CD4-positive, alpha-beta memory T cell (primary cell): ENCODE measurements at regions not wholly inside any gene's neighbourhood (a gene's known extent, or its start where the extent isn't known, plus 50 kb on each side); places are given as distances from the start of the nearest gene placed in this dataset.

Experiments used
- CTCF ChIA-PET: fragments of 350-600 bp; sonication (Branson Sonifier 250); formaldehyde crosslinking; loops from one replicate; lab custom pipeline; 2021; ENCODE audit warnings: inconsistent platforms; ENCODE audit not compliant: partially characterized antibody; lab: Charles Lee
- POLR2A ChIA-PET: fragments of 350-600 bp; sonication (Branson Sonifier 250); formaldehyde crosslinking; loops from one replicate; lab custom pipeline; 2021; ENCODE audit not compliant: partially characterized antibody; lab: Charles Lee
- DNase-seq, 5 donors: peaks; one replicate each; pipeline versions ENCODE4 v3.0.0 to v3.0.0-alpha.2; 2020 to 2022; ENCODE audit warnings: mixed read lengths in 1 of 5
- H3K27ac ChIP-seq: one replicate; pipeline ENCODE4 v1.7.0; 2013; ENCODE audit warnings: low read depth, low read length
- H3K27me3 ChIP-seq: 2 replicates; pipeline ENCODE4 v1.7.0; 2013; ENCODE audit warnings: mild to moderate bottlenecking, low read length, moderate library complexity; ENCODE audit not compliant: insufficient read depth
- H3K36me3 ChIP-seq: 2 replicates; pipeline ENCODE4 v1.7.0; 2013; ENCODE audit warnings: mild to moderate bottlenecking, low read length, moderate library complexity; ENCODE audit not compliant: insufficient read depth
- H3K4me1 ChIP-seq: 2 replicates; pipeline ENCODE4 v1.7.0; 2013; ENCODE audit warnings: mild to moderate bottlenecking, low read length, moderate library complexity; ENCODE audit not compliant: insufficient read depth
- H3K4me3 ChIP-seq, 2 donors: one replicate each; pipeline ENCODE4 v1.7.0; 2013; ENCODE audit warnings: low read length in 2 of 2, mild to moderate bottlenecking in 1 of 2
- H3K9me3 ChIP-seq, 2 donors: one replicate each; pipeline ENCODE4 v1.7.0; 2013; ENCODE audit warnings: low read length in 2 of 2, control low read depth in 1 of 2; ENCODE audit not compliant: control insufficient read depth in 1 of 2
- H3K27ac Mint-ChIP-seq, 7 donors: one replicate each; pipeline ENCODE4 v1.8.0; 2020 to 2021; ENCODE audit warnings: mixed read lengths in 7 of 7, mild to moderate bottlenecking in 6 of 7, inconsistent platforms in 3 of 7, moderate library complexity in 3 of 7
- H3K27me3 Mint-ChIP-seq, 2 donors: one replicate each; pipeline ENCODE4 v1.8.0; 2020 to 2021; ENCODE audit warnings: mixed read lengths in 2 of 2
- H3K36me3 Mint-ChIP-seq, 2 donors: one replicate each; pipeline ENCODE4 v1.8.0; 2020 to 2021; ENCODE audit warnings: mixed read lengths in 2 of 2, inconsistent platforms in 1 of 2, mild to moderate bottlenecking in 1 of 2
- H3K4me1 Mint-ChIP-seq, 4 donors: one replicate each; pipeline ENCODE4 v1.8.0; 2020 to 2021; ENCODE audit warnings: mixed read lengths in 4 of 4, mild to moderate bottlenecking in 1 of 4
- H3K4me3 Mint-ChIP-seq, 8 donors: one replicate each; pipeline ENCODE4 v1.8.0; 2020 to 2021; ENCODE audit warnings: mixed read lengths in 8 of 8, mild to moderate bottlenecking in 7 of 8, moderate library complexity in 6 of 8, inconsistent platforms in 3 of 8
- H3K9me3 Mint-ChIP-seq, 8 donors: one replicate each; pipeline ENCODE4 v1.8.0; 2020 to 2021; ENCODE audit warnings: mixed read lengths in 8 of 8, mild to moderate bottlenecking in 5 of 8, inconsistent platforms in 3 of 8, moderate library complexity in 1 of 8
- intact Hi-C: fragments of 100-400 bp; cut with micrococcal nuclease; formaldehyde crosslinking; loops from one replicate; pipeline ENCODE4 v1.15.1; 2023

DNA sequence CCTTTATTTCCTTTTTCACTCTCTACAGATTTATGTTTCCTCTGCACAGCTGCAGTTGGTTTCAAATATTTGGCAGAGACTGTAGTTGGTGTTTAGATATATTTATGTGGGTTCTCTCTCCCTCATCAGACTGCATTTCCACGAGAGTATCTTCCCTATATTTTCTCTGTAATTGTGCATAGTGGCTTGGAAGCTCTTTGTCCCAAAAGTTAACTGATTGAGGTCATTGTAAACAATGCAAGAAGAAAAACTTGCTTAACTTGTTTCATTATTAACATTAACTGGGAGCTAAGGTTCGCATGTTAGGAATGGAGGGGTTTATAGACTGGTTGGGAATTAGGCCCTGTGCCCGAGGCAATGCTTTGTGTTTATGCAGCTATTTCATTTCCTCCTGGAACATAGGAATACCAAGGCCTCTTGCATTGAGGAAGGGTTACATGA, 216.9 kb upstream of the HMGA2 start:
- Mint-ChIP-seq H3K9me3 (peaks cover 0 to 3% (median 0%) of the 10 kb centered on the region in 8 donors), H3K36me3 (no peaks in the 10 kb centered on the region), H3K4me1 (peaks cover 0 to 1% (median 0%) of the 10 kb centered on the region in 4 donors), H3K4me3 (no peak overlapping the region), H3K27me3 (peaks cover 0 to 1% of the 10 kb centered on the region in 2 donors), H3K27ac (no peak overlapping the region)
- Histone ChIP-seq H3K27me3 (no peaks in the 10 kb centered on the region), H3K27ac (no peak overlapping the region), H3K9me3 (no peaks in the 10 kb centered on the region), H3K4me3 (no peak overlapping the region), H3K36me3 (no peaks in the 10 kb centered on the region), H3K4me1 (no peaks in the 10 kb centered on the region)
- CTCF ChIA-PET, result no interaction called here
- POLR2A ChIA-PET, result no interaction called here
- intact Hi-C loops, result no loop called here
- no peak for DNase-seq

DNA sequence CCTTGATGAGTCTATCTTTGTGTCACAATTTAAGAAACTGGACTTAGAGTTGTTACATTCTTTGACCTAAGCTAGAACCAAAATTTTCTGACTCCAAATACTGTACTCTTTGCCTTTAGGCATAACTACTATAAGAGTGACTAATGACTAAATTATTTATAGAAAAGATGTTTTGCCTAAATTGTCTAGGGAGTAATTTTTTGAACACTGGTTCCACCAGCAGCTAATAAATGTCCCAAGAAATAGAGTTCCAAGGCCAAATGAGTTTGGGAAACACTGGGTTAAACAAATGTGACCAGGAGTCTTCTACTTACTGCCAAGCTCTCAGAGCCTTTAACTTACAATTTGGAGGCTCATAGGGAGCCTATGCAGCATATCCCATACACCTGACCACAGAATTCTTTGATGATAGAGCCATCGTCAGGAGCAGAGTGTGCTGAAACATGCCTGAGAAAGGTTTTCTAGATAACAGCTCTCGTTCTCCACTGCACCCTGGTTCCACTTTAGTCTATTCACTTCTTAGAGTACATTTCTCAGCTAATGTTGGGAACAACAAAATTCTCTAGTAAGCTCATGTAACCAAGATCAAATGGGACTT, 215.9 kb upstream of the HMGA2 start:
- H3K27ac ChIP-seq, result no peak overlapping the region
- H3K27me3 Mint-ChIP-seq, result peaks cover 0 to 1% of the 10 kb centered on the region in 2 donors
- no peak overlapping the region for H3K4me3 Mint-ChIP-seq
- H3K36me3 ChIP-seq, result no peaks in the 10 kb centered on the region
- POLR2A ChIA-PET, result no interaction called here
- H3K4me1 ChIP-seq, result no peaks in the 10 kb centered on the region
- intact Hi-C loops, result no loop called here
- CTCF ChIA-PET, result interaction anchor here (1.3 kb wide), 1 partner anchor 52 kb away, joined by 3 read pairs; no protein-coding TSS in a partner anchor
- no peaks in the 10 kb centered on the region for H3K4me1 Mint-ChIP-seq
- H3K4me3 ChIP-seq, result no peak overlapping the region
- no peak for DNase-seq
- peaks cover 0 to 4% (median under 1%) of the 10 kb centered on the region in 8 donors for H3K9me3 Mint-ChIP-seq
- no peaks in the 10 kb centered on the region for H3K36me3 Mint-ChIP-seq
- H3K9me3 ChIP-seq, result no peaks in the 10 kb centered on the region
- H3K27ac Mint-ChIP-seq, result no peak overlapping the region
- H3K27me3 ChIP-seq, result no peaks in the 10 kb centered on the region

DNA sequence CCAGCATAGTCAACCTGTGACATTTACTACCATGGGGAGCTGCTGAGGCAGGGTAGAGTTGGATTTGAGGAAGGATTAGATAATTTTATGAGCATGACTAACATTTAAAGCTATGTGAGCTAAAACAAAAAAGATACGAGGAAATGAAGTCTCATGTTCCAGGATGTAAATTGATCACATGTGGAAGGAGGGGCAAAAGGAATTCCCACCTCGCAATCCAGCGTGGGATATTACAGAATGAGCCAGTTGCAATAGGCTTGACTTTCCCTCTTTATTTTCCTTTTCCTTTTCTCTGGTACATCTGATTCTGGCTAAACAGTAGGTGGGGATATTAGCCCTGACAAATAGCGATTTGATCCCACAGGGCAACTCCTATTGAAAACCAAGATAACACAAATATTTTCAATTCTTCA, 214.9 kb upstream of the HMGA2 start:
- Histone ChIP-seq H3K4me1 (no peaks in the 10 kb centered on the region), H3K36me3 (no peaks in the 10 kb centered on the region), H3K9me3 (no peaks in the 10 kb centered on the region), H3K27me3 (no peaks in the 10 kb centered on the region), H3K4me3 (no peak overlapping the region), H3K27ac (no peak overlapping the region)
- no peak overlapping the region for H3K27ac Mint-ChIP-seq
- H3K4me1 Mint-ChIP-seq, result no peaks in the 10 kb centered on the region
- H3K36me3 Mint-ChIP-seq, result no peaks in the 10 kb centered on the region
- H3K27me3 Mint-ChIP-seq, result peaks cover 0 to 4% of the 10 kb centered on the region in 2 donors
- peaks cover 0 to 4% (median under 1%) of the 10 kb centered on the region in 8 donors for H3K9me3 Mint-ChIP-seq
- ChIA-PET POLR2A (no interaction called here), CTCF (no interaction called here)
- DNase-seq, result no peak
- intact Hi-C loops, result no loop called here
- no peak overlapping the region for H3K4me3 Mint-ChIP-seq

DNA sequence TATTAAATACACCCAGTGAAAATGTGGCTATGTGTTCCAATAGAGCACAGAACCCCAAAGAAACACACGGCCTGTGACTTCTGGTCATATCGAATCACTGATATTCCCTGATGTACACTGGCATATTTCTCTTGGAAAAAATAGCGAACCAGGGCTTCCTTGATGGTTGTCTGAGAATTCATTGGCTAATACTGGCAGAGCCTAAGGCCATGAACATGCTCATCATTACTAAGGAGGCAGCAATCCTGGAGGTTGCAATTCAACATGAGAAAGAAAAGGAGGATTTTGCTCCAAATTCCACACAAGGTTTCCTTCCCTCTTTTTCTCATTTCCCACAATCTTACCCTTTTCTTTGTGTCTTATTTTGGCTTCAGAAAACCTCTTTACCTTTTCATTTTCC, 212.9 kb upstream of the HMGA2 start:
- no peaks in the 10 kb centered on the region for H3K4me1 Mint-ChIP-seq
- peaks cover 0 to 4% (median under 1%) of the 10 kb centered on the region in 8 donors for H3K9me3 Mint-ChIP-seq
- H3K27ac Mint-ChIP-seq, result no peak overlapping the region

DNA sequence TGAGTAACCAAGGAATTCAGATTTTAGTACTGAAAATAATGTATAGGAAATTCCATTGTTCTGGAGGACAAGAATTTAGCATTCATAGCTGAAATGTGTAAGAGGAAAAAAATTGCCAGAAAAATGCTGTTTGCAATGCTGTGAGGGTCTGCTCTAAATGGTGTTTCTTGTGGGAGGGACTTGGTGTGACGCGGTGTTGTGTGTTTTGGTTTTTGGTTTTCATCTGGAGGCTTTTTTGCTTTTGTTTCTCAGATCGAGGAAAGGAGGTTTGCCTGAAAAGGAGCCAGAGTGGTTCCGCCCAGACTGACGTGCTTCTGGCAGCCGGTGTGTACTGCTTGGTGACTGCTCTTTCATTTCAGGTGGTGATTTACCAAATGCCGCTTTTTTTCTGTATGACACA, 211.8 kb upstream of the HMGA2 start:
- no peak overlapping the region for H3K27ac Mint-ChIP-seq
- intact Hi-C loops, result no loop called here
- no peaks in the 10 kb centered on the region for H3K36me3 Mint-ChIP-seq
- Histone ChIP-seq H3K36me3 (no peaks in the 10 kb centered on the region), H3K4me1 (no peaks in the 10 kb centered on the region), H3K27ac (no peak overlapping the region), H3K4me3 (no peak overlapping the region), H3K9me3 (no peaks in the 10 kb centered on the region), H3K27me3 (no peaks in the 10 kb centered on the region)
- H3K4me1 Mint-ChIP-seq, result no peaks in the 10 kb centered on the region
- DNase-seq, result no peak
- peak overlapping the region in 1 of 8 donors; percentile 49 for H3K4me3 Mint-ChIP-seq
- H3K27me3 Mint-ChIP-seq, result peaks cover 1 to 4% of the 10 kb centered on the region in 2 donors
- peaks cover 0 to 5% (median under 1%) of the 10 kb centered on the region in 8 donors for H3K9me3 Mint-ChIP-seq
- POLR2A ChIA-PET, result no interaction called here
- CTCF ChIA-PET, result no interaction called here

More for the DNA sequence above, 212.9 kb upstream of the HMGA2 start:
- intact Hi-C loops, result no loop called here
- ChIA-PET POLR2A (no interaction called here), CTCF (no interaction called here)
- Histone ChIP-seq H3K4me3 (no peak overlapping the region), H3K9me3 (no peaks in the 10 kb centered on the region), H3K4me1 (no peaks in the 10 kb centered on the region), H3K36me3 (no peaks in the 10 kb centered on the region), H3K27me3 (no peaks in the 10 kb centered on the region), H3K27ac (no peak overlapping the region)
- peaks cover 1 to 4% of the 10 kb centered on the region in 2 donors for H3K27me3 Mint-ChIP-seq
- no peak for DNase-seq
- no peaks in the 10 kb centered on the region for H3K36me3 Mint-ChIP-seq
- no peak overlapping the region for H3K4me3 Mint-ChIP-seq

DNA sequence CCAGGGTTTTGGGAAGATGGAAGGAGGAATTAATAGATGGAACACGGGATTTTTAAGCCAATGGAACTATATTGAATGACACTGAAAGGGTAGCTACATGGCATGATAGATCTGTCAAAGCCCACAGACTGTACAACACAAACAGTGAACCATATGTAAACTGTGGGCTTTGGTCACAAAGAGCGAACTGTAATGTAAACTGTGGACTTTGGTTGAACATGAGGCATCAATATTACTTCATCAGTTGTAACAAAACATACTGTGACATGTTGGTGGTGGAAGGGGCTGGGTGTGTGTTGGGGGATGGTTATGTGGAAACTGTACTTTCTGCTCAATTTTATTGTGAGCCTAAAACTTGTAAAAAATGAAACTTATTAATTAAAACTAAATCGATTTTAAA, 210.6 kb upstream of the HMGA2 start:
- no peak overlapping the region for H3K4me3 Mint-ChIP-seq
- no peaks in the 10 kb centered on the region for H3K4me1 ChIP-seq
- H3K27ac Mint-ChIP-seq, result no peak overlapping the region
- no peak for DNase-seq
- H3K27ac ChIP-seq, result no peak overlapping the region
- no peaks in the 10 kb centered on the region for H3K4me1 Mint-ChIP-seq
- intact Hi-C loops, result no loop called here
- peaks cover 0 to 3% (median under 1%) of the 10 kb centered on the region in 8 donors for H3K9me3 Mint-ChIP-seq
- H3K36me3 Mint-ChIP-seq, result no peaks in the 10 kb centered on the region
- no peak overlapping the region for H3K4me3 ChIP-seq
- no peaks in the 10 kb centered on the region for H3K9me3 ChIP-seq
- no peaks in the 10 kb centered on the region for H3K36me3 ChIP-seq
- H3K27me3 Mint-ChIP-seq, result peaks cover 1 to 10% of the 10 kb centered on the region in 2 donors
- H3K27me3 ChIP-seq, result no peaks in the 10 kb centered on the region
- ChIA-PET CTCF (no interaction called here), POLR2A (no interaction called here)

DNA sequence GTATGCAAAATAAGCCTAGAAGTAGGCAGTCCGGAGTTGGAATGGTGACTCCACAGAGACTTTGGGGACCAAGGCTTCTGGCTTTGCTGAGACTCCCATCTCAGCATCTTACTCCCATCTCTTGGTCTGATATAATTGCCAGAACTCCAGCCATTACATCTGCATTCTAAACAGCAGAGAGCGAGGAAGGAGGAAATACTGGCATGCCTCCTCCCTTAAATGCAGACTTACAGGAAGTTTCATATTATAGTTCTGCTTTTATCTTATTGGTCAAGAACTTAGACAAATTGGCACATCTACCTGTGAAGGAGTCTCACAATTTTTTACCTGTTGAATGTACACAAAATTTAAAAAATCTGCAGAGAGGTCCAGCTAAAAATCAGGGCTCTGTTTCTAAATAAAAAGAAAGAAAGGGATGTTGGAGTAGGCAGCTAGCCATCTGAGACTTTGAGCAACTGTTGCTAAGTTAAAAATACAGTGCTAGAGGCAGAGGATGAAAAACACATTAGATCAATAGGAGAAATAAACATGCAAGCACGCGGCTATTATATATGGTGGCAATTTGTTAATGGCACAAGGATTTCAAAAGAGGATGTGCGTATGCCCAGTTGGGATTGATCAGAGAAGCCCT, 209.9 kb upstream of the HMGA2 start:
- H3K4me1 ChIP-seq, result no peaks in the 10 kb centered on the region
- H3K9me3 ChIP-seq, result no peaks in the 10 kb centered on the region
- intact Hi-C loops, result no loop called here
- no peaks in the 10 kb centered on the region for H3K4me1 Mint-ChIP-seq
- H3K4me3 Mint-ChIP-seq, result no peak overlapping the region
- H3K36me3 Mint-ChIP-seq, result no peaks in the 10 kb centered on the region
- H3K9me3 Mint-ChIP-seq, result peaks cover 0 to 3% (median under 1%) of the 10 kb centered on the region in 8 donors
- H3K4me3 ChIP-seq, result no peak overlapping the region
- H3K36me3 ChIP-seq, result no peaks in the 10 kb centered on the region
- H3K27ac Mint-ChIP-seq, result no peak overlapping the region
- DNase-seq, result no peak
- no peaks in the 10 kb centered on the region for H3K27me3 ChIP-seq
- H3K27ac ChIP-seq, result no peak overlapping the region
- ChIA-PET CTCF (no interaction called here), POLR2A (no interaction called here)
- H3K27me3 Mint-ChIP-seq, result peaks cover 1 to 10% of the 10 kb centered on the region in 2 donors
